ENCODE measurements at regions not wholly inside any gene's neighbourhood (a gene's known extent, or its start where the extent isn't known, plus 50 kb on each side); places are given as distances from the start of the nearest gene placed in this dataset.
"Not testable (repeated sequence)": the region's sequence is repeated elsewhere in the genome, so short reads cannot be mapped to it uniquely, and the experiment has no call there.

- no peak for DNase-seq
Measured at GRCh38 chr17:33910200-33910857, 344.8 kb upstream of the CCL2 start.

- no peak for DNase-seq
Measured at GRCh38 chr17:33914125-33914524, 341.0 kb upstream of the CCL2 start.

GRCh38 chr17:33922971-33923370 lies 332.1 kb upstream of the CCL2 start:
- no peak for DNase-seq

- no peak for DNase-seq
Measured at GRCh38 chr17:33924104-33924503, 331.0 kb upstream of the CCL2 start.

- DNase-seq: no peak
Measured at GRCh38 chr17:33925649-33926048, 329.4 kb upstream of the CCL2 start.

GRCh38 chr17:33927732-33928133 lies 327.4 kb upstream of the CCL2 start:
- no peak for DNase-seq

GRCh38 chr17:33929181-33929724 lies 325.8 kb upstream of the CCL2 start:
- DNase-seq: no peak

GRCh38 chr17:33931148-33931814 lies 323.8 kb upstream of the CCL2 start:
- DNase-seq: not testable (repeated sequence)

- DNase-seq: no peak
Measured at GRCh38 chr17:33932996-33933395, 322.1 kb upstream of the CCL2 start.

- no peak for DNase-seq
Measured at GRCh38 chr17:33933576-33933975, 321.5 kb upstream of the CCL2 start.

GRCh38 chr17:33934696-33935095 lies 320.4 kb upstream of the CCL2 start:
- no peak for DNase-seq

GRCh38 chr17:33935822-33936221 lies 319.3 kb upstream of the CCL2 start:
- no peak for DNase-seq

- DNase-seq: no peak
Measured at GRCh38 chr17:33936764-33937163, 318.3 kb upstream of the CCL2 start.

GRCh38 chr17:33939959-33940358 lies 315.1 kb upstream of the CCL2 start:
- DNase-seq: no peak

- DNase-seq: no peak
Measured at GRCh38 chr17:33940769-33941370, 314.2 kb upstream of the CCL2 start.

GRCh38 chr17:33941744-33942143 lies 313.3 kb upstream of the CCL2 start:
- DNase-seq: no peak

- no peak for DNase-seq
Measured at GRCh38 chr17:33942414-33942813, 312.7 kb upstream of the CCL2 start.

GRCh38 chr17:33944412-33944811 lies 310.7 kb upstream of the CCL2 start:
- no peak for DNase-seq

GRCh38 chr17:33944826-33945225 lies 310.3 kb upstream of the CCL2 start:
- no peak for DNase-seq

GRCh38 chr17:33945646-33946546 lies 309.2 kb upstream of the CCL2 start:
- no peak for DNase-seq

GRCh38 chr17:33947762-33948161 lies 307.3 kb upstream of the CCL2 start:
- DNase-seq: no peak

GRCh38 chr17:33948309-33948708 lies 306.8 kb upstream of the CCL2 start:
- no peak for DNase-seq

GRCh38 chr17:33949100-33949499 lies 306.0 kb upstream of the CCL2 start:
- no peak for DNase-seq

Data from T1000 (cell line).